HG03565 (cell line): ENCODE measurements at regions not wholly inside any gene's neighbourhood (a gene's known extent, or its start where the extent isn't known, plus 50 kb on each side); places are given as distances from the start of the nearest gene placed in this dataset.

Experiments used
- ATAC-seq: cut with Tn5 transposase; IDR thresholded peaks from one replicate; pipeline ENCODE4 v1.9.1; 2021; ENCODE audit warnings: mild to moderate bottlenecking, moderate library complexity; ENCODE audit not compliant: unreplicated experiment

DNA sequence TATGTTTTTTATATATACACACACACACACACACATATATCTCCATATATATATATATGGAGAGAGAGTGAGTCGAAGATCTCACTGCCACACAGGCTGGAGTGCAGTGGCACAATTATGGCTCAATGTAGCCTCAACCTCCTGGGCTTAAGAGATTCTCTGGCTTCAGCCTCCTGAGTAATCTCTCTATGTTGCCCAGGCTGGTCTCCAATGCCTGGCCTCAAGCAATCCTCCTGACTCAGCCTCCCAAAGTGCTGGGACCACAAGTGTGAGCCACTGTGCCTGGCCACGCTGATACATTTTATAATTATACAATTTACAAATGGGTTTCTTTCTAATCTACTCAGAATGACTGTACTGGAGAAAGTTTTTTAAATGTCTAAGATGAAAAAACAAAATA, 664.2 kb downstream of the PTPRC start:
- ATAC-seq = no peak

DNA sequence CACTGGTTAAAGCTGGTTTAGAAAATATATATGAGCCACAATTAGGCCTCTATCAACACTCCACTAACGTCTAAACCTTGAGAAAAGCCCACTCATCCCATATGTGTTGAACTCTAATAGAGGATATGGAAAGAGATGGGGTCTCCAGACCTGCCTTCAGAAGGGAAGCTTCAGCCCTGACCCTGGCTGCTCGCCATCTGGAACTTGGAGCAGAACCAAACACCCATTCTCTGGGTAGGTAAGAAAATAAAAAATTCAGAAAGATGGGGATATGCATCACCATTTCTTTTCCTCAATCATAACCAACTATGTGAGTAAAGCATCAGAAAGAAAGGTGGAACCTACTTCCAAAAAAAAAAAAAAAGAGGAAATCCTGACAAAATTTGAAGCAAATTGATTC, 666.2 kb downstream of the PTPRC start:
- ATAC-seq = no peak

DNA sequence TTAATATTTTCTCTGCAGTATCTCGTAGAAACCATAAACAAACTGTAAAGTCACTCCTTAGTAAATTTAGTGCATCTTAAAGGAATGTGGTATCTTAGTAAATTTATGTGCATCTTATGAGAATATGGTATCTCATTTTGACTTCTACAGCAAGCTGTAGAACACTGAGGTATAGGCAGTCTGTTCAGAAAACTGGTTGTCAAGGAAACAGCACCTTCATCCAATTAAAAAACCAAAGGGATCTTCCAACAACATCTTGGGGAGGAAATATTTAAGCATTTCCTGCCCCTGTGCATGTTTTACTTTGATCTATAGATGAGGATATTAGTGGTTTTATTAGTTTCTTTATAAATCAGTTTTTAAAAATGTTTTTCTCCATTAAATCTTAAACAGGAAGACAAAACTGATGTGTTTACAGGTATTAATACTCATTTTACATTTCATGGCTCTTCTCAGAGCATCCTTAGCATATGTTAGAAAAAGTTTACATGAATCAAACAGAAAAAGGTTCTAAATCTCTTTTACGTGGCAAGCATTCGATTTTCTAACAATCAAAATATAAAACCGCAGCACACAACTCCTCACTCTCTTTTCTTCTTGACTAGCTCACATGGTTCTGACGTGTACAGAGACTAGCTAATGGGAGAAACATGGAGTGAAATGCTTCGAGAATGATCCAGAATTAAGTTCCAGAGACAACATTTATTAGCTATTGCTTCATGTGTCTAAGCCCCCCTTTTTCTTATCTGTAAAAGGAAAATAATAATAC, 668.8 kb downstream of the PTPRC start:
- ATAC-seq = no peak

DNA sequence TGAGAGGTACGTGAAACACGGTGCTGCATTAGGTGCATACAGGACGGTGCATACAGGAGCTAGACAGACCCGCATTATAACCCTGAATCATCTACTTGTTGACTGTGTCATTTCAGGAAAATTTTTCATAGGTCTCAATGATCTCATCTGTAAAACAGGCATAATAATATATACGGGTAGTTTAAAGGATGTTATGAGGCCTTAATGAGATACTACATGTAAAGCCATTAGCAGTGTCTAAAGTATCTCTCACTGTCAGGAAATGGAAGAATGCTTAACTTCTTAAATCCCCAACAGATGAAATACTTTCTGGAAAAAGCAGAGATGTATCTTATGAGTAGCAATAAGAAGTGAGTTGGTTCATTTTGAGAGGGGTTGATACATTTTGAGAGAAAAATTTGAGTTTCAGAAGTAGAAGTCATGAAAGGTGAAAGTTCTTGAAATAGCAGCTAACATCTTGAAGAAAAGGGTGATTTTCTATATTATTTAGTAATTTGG, 669.6 kb downstream of the PTPRC start:
- peak; percentile 50 for ATAC-seq

DNA sequence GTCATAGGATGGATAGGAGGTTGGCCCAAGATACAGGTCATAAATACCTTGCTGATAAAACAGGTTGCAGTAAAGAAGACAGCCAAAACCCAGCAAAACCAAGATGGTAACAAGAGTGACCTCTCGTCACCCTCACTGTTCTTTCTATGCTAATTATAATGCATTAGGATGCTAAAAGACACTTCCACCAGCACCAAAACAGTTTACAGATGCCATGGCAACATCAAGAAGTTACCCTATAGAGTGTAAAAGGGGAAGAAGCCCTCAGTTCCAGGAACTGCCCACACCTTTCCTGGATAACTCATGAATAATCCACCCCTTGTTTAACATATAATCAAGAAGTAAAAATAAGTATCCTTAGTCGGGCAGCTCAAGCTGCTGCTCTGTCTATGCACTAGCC, 671.9 kb downstream of the PTPRC start:
- ATAC-seq = no peak

DNA sequence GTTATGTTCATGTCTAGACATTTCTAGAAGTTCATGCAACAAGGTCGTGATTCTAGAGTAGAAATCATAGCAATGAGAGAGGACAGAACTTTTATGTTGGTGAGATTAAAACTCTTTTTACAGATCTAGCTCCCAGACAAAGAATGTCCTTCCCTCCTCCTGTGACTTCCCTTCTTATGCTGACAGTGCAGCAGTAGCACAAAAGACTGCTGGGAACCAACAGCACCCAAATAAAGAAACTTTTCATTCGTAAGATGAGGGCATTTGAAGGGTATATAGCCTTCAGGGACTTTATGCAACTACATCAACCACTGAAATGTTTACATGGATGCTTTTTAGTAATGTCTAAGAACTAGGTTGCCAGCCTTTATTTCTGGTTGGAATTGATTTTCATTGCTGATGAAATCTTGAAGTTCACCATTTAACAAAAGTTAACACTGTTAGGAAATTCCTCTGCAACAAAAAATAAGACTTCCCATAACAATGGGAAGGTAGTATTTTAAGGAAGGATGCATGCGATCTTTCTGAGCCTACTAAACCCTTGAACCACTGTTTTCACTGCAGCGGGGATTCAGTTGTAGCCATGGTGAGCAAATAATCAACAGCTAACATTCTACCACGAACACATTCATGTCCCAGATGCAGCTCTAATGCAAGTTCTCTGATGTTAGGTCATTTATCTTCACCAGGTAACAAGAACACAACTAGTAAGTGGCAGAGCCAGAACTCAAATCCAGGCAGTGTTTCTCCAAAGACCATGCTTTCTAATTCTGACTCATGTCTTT, 672.8 kb downstream of the PTPRC start:
- ATAC-seq = no peak

DNA sequence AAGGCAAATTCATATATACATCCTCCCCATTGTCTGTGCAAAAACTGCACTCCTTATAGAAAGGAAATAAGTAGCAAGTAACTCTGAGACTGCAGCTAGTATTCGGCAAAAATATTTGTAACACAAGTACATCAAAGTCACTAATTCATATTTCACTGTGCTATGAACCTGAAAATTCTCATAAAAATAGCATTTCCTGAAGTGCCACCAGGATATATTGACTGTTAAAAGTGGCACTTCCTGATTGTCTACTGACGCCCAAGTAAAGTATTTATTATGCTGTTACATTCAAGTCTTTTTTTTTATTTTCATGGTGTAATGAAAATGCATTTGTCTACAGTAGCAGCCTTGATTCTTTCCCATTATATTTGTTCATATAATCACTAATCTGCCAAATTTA, 673.8 kb downstream of the PTPRC start:
- no peak for ATAC-seq

DNA sequence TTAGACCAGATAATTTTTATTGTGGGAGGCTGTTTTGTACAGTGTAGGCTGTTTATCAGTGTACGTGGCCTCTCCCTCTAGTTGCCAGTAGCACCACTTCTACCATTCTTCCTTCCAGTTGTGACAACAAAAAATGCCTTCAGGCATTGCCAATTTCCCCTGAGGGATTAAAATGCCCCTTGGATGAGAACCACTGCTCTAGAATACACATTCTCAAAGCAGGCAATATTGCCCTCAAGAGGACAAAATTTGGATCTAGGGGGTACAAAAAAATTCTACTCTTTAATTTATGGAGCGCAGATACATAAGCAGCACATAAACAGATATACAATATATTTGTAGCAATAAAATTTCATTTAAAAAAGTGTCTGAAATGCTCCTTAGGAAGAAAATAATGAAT, 674.6 kb downstream of the PTPRC start:
- no peak for ATAC-seq

DNA sequence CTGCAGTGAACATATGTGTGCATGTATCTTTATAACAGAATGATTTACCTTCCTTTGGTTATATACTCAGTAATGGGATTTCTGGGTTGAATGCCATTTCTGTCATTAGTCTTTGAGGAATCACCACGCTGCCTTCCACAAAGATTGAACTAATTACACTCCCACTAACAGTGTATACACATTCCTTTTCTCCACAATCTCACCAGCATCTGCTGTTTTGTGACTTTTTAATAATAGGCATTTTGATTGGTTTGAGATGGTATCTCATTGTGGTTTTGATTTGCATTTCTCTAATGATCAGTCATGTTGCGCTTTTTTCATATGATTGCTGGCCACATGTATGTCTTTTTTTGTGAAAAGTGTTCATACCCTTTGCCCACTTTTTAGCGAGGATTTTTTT, 680.5 kb downstream of the PTPRC start:
- ATAC-seq = no peak

DNA sequence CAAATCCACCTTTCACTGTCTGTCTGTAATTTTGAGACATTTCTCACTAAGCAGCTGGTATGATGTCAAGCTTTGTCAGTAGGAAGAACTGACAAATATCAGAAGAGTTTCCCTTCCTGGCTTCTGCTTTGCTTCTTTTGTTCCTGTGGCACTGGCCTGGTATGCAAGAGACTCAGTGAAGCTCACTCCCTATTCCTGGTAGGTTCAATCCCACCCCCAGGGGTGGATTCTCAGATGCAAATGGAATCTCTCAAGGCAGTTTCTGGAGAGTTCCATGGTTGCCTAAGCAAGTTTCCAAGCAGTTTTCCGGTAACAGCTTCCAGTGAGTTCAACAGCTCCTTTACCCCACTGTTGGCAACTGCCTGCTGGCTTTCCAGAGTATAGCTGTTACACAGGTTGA, 683.4 kb downstream of the PTPRC start:
- ATAC-seq = no peak

DNA sequence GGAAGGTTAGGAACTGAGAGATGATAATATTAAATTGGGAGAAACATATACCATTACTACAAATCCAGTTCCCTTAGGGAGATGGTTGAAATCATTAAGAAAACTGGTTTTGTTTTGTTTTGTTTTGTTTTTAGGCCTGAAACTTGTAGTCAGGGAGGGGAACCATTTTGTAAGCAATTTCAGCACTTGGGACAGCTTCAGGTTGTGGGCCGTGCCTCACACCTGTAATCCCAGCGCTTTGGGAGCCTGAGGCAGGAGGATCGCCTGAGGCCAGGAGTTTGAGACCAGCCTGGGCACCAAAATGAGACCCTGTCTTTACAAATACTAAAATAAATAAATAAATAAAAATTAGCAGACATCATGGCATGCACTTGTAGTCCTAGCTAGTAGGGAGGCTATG, 694.3 kb upstream of the NR5A2 start:
- ATAC-seq = no peak

DNA sequence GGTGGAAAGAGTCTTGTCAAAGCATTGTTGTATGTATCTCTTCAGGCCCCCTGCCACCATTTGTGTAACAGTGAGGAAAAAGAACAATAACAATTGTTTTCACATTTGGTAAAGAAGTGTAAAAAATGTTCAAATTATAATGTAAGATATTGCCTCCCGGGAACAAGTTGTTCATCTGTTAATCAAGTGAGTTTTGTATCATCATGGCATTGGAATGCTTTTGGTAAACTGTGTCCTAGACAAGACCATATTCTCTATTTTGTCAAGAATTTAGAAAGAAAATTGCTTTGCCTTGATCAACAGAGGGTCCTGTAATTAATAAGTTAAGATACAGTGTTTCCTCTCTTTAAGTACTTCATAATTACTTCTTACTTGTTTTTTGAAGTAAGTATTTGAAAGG, 692.0 kb upstream of the NR5A2 start:
- no peak for ATAC-seq

DNA sequence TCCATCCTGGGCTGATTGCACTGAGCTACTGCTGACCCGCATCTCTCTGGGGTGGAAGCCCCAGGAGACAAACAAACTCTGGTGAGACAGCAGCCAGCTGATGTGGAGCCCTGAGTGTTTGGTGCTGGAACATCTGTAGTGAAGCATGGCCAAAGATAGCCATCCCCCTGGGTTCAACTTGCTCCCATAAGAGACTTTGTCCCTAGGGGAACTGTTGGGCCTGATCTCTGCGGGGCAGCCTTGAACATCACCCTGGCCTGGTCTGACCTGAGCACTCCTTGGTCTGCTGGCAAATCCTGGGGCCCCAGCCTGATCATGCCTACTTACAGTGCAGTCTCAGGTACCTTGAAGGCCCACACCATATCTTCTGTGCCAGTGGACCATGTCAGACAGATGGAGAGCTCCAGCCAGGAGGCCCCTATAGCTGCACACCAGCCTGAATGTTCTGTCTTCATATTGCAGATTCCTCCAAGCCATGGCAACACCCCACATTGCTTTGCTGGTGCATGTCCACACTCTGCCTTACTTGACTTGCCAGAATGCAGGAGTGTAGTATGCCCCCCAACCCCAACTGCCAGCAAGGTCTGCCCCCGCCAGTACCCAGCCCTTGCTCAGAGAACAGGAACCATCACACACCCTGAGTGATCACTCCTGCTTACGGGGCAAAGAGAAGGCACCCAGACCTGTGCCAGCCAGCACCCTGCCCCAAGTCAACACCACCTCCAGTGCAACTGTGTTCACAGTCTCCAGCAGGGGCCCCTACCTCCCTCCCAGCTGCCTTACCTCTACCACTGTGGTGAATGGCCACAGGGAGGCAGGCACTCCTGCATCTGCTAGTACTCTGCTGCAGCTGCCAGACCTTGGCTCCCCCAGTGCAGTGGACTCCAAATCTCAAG, 690.5 kb upstream of the NR5A2 start:
- ATAC-seq = no peak

DNA sequence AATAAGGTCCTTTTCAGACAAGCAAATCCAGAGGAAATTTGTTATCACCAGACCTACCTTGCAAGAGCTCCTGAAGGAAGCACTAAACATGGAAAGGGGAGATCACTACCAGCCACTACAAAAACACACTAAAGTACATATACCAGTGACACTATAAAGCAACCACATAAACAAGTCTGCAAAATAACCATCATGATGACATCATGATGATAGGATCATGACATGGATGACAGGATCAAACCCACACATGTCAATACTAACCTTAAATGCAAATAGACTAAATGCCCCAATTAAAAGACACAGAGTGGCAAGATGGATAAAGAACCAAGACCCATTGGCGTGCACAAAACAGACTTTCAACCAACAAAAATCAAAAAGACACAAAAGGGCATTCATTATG, 688.8 kb upstream of the NR5A2 start:
- ATAC-seq = no peak

DNA sequence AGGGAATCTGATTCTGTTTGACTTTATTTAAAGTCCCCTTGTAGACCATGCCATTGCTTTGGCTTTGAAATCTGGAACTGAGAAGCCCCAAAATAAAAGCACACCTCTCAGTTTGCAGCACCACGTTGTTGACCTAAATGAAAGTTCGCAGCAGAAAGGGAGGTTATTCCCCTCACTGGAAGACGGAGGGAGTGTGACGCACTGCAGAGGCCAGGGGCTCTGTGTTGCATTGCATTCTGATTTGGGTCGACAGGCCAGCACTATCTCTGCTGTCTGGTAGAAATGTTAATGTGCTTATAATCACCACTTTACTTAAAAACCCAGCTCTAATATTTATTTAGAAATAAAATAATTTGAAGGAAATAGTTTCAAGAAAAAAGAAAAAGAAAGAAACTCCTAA, 675.2 kb upstream of the NR5A2 start:
- no peak for ATAC-seq

DNA sequence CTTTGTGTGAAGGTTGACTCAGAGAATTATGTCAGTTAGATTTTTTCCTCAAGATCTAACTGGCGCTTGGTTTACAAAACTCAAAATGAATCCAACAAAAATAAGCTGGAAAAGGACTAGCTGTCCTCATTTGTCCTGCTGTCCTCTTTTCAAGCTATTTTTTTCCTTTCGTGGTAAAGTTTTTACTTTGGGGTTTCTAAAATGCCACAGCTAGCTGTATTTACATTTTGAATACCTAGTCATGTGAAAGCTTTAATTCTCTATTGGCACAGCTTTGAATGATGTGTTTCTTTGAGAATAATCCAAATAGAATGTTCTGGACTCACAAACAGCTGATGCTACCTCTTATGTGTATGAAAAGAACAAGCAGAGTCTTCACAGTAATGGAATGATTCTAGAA, 673.6 kb upstream of the NR5A2 start:
- no peak for ATAC-seq

DNA sequence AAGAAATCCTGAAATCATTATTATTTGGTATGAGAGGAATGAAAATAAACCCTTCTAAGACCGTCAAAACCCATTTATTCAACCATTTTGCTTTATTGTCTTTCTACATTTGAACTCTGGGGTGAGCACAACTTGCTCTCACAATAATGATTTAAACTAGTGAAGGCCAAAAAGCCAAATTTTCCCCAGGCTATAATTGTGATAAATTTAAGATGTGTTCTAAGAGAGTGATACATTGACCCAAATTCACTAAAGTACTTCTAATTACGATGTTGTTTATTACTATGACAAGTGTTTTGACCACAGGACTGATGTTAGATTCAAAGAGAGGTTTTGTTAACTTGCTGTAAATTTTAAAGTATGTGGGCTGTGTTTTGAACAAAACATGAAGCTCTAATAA, 670.9 kb upstream of the NR5A2 start:
- ATAC-seq = no peak

DNA sequence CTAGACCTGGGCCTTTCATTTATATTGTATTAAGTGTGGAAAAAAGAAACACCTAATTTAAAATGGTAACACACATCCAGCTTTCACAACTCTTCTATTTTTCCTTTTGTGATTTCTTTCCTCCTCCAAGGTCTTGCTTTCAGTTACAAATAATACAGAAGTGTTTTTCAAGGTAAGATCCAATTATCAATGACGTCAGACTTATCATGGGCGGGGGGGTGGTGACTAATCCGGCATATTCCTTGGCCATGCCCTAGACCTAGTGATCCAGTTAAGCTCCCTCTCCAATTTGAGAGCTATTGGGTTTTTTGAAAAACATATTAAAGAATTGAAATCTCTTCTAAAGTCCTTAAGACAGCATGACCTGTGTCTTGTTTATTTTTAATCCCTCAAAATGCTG, 669.9 kb upstream of the NR5A2 start:
- ATAC-seq = no peak

DNA sequence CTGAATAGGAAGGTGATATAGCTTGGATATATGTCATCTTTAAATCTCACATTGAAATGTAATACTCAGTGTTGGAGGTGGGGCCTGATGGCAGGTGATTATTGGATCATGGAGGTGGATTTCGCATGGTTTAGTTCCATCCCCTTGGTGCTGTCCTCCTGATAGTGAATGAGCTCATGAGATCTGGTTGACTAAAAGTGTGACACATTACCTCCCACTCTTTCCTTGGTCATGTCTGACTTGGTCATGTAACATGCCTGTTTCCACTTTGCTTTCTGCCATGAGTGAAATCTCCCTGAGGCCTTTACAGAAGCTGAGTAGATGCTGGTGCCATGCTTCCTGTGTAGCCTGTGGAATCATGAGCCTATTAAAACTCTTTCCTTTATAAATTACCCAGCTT, 664.5 kb upstream of the NR5A2 start:
- ATAC-seq = no peak

DNA sequence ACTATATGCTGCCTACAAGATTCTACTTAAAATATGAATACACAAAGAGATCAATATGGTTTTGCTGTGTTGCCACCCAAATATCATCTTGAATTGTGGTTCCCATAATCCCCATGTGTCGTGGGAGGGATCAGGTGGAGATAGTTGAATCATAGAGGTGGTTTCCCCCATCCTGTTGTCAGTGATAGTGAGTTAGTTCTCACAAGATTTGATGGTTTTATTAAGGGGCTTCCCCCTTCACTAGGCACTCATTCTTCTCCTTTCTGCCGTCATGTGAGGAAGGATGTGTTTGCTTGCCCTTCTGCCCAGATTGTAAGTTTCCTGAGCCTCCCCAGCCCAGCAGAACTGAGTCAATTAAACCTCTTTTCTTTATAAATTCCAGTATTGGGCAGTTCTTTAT, 654.4 kb upstream of the NR5A2 start:
- no peak for ATAC-seq

DNA sequence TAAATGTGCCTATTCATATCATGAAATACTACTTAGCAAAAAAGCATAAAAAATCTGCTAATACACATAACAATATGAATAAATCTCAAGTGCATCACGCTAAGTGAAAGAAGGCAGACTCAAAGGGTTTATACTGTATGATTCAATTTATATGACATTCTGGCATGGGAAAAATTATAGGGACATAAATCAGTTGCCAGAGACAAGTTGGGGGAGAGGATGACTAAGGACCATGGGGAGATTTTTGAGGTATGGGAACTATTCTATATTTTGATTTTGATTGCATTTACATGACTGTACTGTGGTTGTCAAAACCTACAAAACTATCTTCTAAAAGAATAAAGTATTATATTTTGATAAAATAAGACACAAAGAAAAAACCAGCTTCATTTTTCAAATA, 650.3 kb upstream of the NR5A2 start:
- ATAC-seq = no peak
